HUES6 (cell line): ENCODE measurements at regions not wholly inside any gene's neighbourhood (a gene's known extent, or its start where the extent isn't known, plus 50 kb on each side); places are given as distances from the start of the nearest gene placed in this dataset.
"Not testable (repeated sequence)": the region's sequence is repeated elsewhere in the genome, so short reads cannot be mapped to it uniquely, and the experiment has no call there.

Source experiments
- H3K27ac ChIP-seq: 2 replicates; pipeline ENCODE4 v1.7.0; 2013; ENCODE audit warnings: low read depth, mild to moderate bottlenecking, low read length, inconsistent platforms
- H3K27me3 ChIP-seq: 2 replicates; pipeline ENCODE4 v1.6.1; 2013; ENCODE audit warnings: low read length; ENCODE audit not compliant: control insufficient read depth, insufficient read depth
- H3K36me3 ChIP-seq: 2 replicates; pipeline ENCODE4 v1.6.1; 2013; ENCODE audit warnings: low read length; ENCODE audit not compliant: control insufficient read depth, insufficient read depth
- H3K4me1 ChIP-seq: 2 replicates; pipeline ENCODE4 v1.6.1; 2013; ENCODE audit warnings: low read length; ENCODE audit not compliant: control insufficient read depth, insufficient read depth
- H3K4me3 ChIP-seq: 2 replicates; pipeline ENCODE4 v1.5.1; 2013; ENCODE audit warnings: low read depth, low read length
- H3K9ac ChIP-seq: one replicate; pipeline ENCODE4 v1.6.1; 2013; ENCODE audit warnings: mild to moderate bottlenecking, low read length
- H3K9me3 ChIP-seq: 2 replicates; pipeline ENCODE4 v1.6.1; 2013; ENCODE audit warnings: low read depth, low read length; ENCODE audit not compliant: control insufficient read depth, insufficient read depth

DNA sequence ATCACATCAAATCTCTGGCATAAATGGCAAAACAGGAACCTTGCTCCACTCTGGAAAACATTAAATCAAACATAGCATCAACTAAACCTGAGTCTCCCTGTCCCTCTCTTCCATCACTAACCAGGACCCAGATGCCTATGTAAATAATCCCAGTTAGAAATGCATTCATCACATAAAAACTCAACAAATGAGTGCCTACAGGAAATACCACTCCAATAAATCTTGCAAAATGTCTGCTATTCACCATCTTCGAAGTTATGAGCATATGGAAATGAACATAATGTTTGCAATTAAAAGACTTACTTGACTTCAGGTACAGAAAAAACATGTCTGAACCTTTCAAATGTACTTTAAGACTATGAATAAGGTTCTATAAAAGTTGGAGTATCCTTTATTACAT is 425.0 kb downstream of the CDH11 start:
- H3K27ac ChIP-seq, result no peak overlapping the region
- no peaks in the 10 kb centered on the region for H3K4me1 ChIP-seq
- H3K36me3 ChIP-seq, result no peaks in the 10 kb centered on the region
- H3K4me3 ChIP-seq, result no peak overlapping the region
- H3K9me3 ChIP-seq, result no peaks in the 10 kb centered on the region
- H3K27me3 ChIP-seq, result no peaks in the 10 kb centered on the region
- H3K9ac ChIP-seq, result no peak overlapping the region

- no peaks in the 10 kb centered on the region for H3K36me3 ChIP-seq
- H3K27ac ChIP-seq, result no peak overlapping the region
- H3K4me1 ChIP-seq, result no peaks in the 10 kb centered on the region
- no peak overlapping the region for H3K4me3 ChIP-seq
- H3K9ac ChIP-seq, result no peak overlapping the region
- H3K9me3 ChIP-seq, result no peaks in the 10 kb centered on the region
- H3K27me3 ChIP-seq, result no peaks in the 10 kb centered on the region
Measured at GRCh38 chr16:64695684-64696083, 426.2 kb downstream of the CDH11 start.

DNA sequence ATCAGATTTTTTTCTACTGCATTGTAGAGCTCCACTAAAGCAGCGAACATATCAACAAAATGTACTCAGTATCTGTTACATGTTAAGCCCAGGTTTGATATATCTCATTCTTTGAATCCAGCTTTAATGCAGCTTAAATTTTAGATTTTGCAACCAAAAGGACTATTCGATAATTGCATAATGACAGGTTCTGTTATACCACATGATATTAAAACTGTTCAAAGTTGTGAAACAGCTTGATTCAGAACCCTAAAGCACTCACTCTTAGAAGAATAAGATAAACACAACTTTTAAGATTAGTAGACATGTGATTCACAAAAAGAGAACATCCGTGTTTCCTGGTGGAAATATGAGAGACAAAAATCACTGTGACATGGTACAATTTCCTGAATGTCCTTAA is 427.9 kb downstream of the CDH11 start:
- Histone ChIP-seq H3K4me3 (no peak overlapping the region), H3K36me3 (no peaks in the 10 kb centered on the region), H3K4me1 (no peaks in the 10 kb centered on the region), H3K9ac (no peak overlapping the region), H3K9me3 (no peaks in the 10 kb centered on the region), H3K27me3 (no peaks in the 10 kb centered on the region), H3K27ac (no peak overlapping the region)

- Histone ChIP-seq H3K4me1 (no peaks in the 10 kb centered on the region), H3K27me3 (no peaks in the 10 kb centered on the region), H3K27ac (no peak overlapping the region), H3K9me3 (no peaks in the 10 kb centered on the region), H3K9ac (no peak overlapping the region), H3K4me3 (no peak overlapping the region), H3K36me3 (no peaks in the 10 kb centered on the region)
Measured at GRCh38 chr16:64687786-64688185, 434.1 kb downstream of the CDH11 start.

DNA sequence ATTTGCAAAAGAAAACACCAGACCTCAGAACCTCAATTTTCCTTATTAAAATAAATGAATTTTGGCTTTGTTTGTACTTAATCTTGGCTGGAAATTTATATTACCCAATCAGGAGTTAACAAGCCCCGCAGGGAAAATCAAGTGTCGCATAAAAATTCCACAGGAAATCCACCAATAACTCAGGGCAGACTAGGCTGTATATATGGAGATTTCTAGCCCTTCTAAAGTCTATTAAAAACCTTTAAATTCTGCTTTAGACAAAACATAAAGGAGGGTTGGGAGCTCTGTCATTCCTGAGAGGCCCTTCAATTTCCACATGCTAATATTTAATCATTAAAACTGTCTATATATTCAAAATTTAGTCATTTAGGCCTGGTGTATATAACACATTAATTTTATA is 434.7 kb downstream of the CDH11 start:
- Histone ChIP-seq H3K36me3 (no peaks in the 10 kb centered on the region), H3K27ac (no peak overlapping the region), H3K27me3 (no peaks in the 10 kb centered on the region), H3K4me1 (no peaks in the 10 kb centered on the region), H3K4me3 (no peak overlapping the region), H3K9ac (no peak overlapping the region), H3K9me3 (no peaks in the 10 kb centered on the region)

DNA sequence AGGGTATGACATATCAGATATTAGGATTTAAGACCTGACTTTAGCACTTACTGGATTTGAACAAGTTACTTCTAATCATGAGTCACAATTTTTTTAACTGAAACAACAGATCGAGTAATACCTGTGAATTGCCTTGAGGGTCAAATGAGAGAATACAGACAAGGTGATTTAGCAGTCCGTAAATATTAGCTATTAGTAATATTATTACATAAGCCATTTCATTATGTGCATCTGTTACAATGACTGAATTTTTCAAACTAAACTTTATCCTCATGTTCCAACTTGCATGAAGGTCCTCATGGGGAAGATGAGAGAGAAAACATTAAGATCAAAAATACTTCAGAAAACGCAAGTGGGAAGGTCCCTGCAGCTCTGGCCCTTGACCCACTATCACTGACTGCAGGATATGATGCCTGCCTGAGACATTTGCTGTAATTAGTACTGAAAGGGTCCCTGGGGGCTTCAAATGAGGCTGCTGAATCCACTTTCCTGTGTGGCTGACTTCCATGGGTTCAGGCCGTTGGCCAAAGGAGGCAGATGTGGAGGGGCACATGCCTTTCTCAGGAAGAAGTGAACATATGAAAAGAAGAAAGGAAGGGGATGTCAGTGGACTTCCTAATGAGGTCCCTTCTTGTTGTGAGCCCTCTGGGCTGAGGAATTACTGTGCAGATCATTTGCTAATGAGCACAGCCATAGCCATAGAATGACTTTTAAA is 441.7 kb downstream of the CDH11 start:
- Histone ChIP-seq H3K27me3 (no peaks in the 10 kb centered on the region), H3K4me3 (no peak overlapping the region), H3K9me3 (no peaks in the 10 kb centered on the region), H3K36me3 (no peaks in the 10 kb centered on the region), H3K4me1 (no peaks in the 10 kb centered on the region), H3K27ac (no peak overlapping the region), H3K9ac (no peak overlapping the region)

DNA sequence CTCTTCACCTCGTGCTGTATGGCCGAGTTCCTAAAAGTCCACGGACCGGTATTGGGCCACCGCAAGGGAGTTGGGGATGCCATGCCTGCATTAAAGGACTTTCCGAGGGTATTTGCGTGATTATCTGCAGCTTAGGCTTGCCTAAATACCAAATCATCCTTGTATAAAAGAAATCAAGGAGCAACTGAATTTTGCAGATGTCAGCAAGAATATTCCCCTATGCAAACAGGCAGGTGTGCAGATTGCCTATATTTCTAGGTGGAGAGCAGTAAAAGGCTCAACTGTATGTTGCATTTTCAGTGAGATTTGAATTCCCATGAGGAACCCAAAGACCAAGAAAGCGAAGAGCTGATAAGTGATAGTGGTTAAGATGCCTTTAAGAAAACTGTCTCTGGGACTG is 452.3 kb downstream of the CDH11 start:
- H3K27ac ChIP-seq, result no peak overlapping the region
- H3K36me3 ChIP-seq, result no peaks in the 10 kb centered on the region
- H3K4me3 ChIP-seq, result no peak overlapping the region
- no peaks in the 10 kb centered on the region for H3K9me3 ChIP-seq
- H3K4me1 ChIP-seq, result no peaks in the 10 kb centered on the region
- no peak overlapping the region for H3K9ac ChIP-seq
- no peaks in the 10 kb centered on the region for H3K27me3 ChIP-seq

DNA sequence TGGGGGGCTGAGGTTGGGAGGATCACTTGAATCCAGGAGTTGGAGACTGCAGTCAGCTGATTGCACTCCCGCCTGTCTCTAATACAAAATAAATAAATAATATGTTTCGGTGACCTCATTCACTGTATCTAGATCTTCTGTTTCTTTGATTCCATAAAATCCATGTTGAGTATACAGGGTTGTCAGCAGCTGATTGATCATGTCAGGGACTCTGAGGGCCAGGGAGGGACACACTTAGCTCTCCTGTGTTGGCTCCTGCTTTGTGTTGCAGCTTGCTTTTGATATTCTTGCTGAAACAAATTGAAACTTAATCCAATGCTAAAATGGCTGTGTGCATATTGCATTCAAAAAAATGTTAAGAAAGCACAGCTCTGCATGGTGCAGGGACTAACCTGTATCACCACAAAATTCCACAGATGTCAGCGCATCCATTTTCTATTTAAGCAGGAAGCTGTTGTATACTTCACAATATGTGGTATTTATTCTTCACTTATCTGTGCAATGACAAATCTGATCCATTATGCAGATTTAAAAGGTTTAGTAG is 454.5 kb downstream of the CDH11 start:
- H3K36me3 ChIP-seq, result no peaks in the 10 kb centered on the region
- H3K9me3 ChIP-seq, result no peaks in the 10 kb centered on the region
- H3K4me1 ChIP-seq, result no peaks in the 10 kb centered on the region
- no peak overlapping the region for H3K27ac ChIP-seq
- H3K4me3 ChIP-seq, result no peak overlapping the region
- H3K27me3 ChIP-seq, result no peaks in the 10 kb centered on the region
- H3K9ac ChIP-seq, result no peak overlapping the region

- H3K9ac ChIP-seq, result not testable (repeated sequence)
Measured at GRCh38 chr16:64662312-64662711, 459.6 kb downstream of the CDH11 start.

DNA sequence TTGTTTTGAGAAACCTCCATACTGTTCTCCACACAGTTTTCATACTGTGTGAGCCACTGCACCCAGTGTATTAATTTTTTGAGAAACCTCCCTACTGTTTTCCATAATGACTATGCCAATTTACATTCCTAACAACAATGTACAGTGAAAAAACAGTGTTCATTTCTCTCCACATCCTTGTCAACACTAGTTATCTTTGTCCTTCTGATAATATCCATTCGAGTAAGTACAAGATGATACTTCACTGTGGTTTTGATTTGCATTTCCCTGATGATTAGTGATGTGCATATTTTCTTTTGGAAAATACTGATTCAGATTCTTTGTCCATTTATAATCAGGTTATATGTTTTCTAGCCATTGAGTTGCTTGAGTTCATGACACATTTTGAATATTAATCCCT is 462.0 kb downstream of the CDH11 start:
- no peaks in the 10 kb centered on the region for H3K4me1 ChIP-seq
- H3K27me3 ChIP-seq, result no peaks in the 10 kb centered on the region
- H3K9ac ChIP-seq, result no peak overlapping the region
- no peak overlapping the region for H3K4me3 ChIP-seq
- no peaks in the 10 kb centered on the region for H3K36me3 ChIP-seq
- H3K9me3 ChIP-seq, result no peaks in the 10 kb centered on the region
- no peak overlapping the region for H3K27ac ChIP-seq

More at GRCh38 chr16:64662312-64662711, 459.6 kb downstream of the CDH11 start:
- not testable (repeated sequence) for H3K9me3 ChIP-seq, H3K4me1 ChIP-seq, H3K4me3 ChIP-seq, H3K27ac ChIP-seq, H3K36me3 ChIP-seq, H3K27me3 ChIP-seq

- Histone ChIP-seq H3K4me3 (no peak overlapping the region), H3K36me3 (no peaks in the 10 kb centered on the region), H3K9me3 (no peaks in the 10 kb centered on the region), H3K9ac (no peak overlapping the region), H3K27me3 (no peaks in the 10 kb centered on the region), H3K27ac (no peak overlapping the region), H3K4me1 (no peaks in the 10 kb centered on the region)
Measured at GRCh38 chr16:64657316-64658011, 464.4 kb downstream of the CDH11 start.
